Endodermal cell (in vitro differentiated cells): ENCODE measurements at regions not wholly inside any gene's neighbourhood (a gene's known extent, or its start where the extent isn't known, plus 50 kb on each side); places are given as distances from the start of the nearest gene placed in this dataset.

ENCODE experiments used
- DNase-seq: peaks from one replicate; pipeline ENCODE4 v3.0.0-alpha.2; 2017
- H3K27ac ChIP-seq: 2 replicates; pipeline ENCODE4 v1.5.1; 2013; ENCODE audit warnings: mild to moderate bottlenecking, low read depth, low read length, moderate library complexity
- H3K27me3 ChIP-seq: 2 replicates; pipeline ENCODE4 v1.6.1; 2013; ENCODE audit warnings: mild to moderate bottlenecking, low read length, moderate library complexity; ENCODE audit not compliant: insufficient read depth, control insufficient read depth, poor library complexity, severe bottlenecking
- H3K36me3 ChIP-seq: 2 replicates; pipeline ENCODE4 v1.7.0; 2013; ENCODE audit warnings: mild to moderate bottlenecking, low read length, moderate library complexity; ENCODE audit not compliant: control insufficient read depth, insufficient read depth
- H3K4me1 ChIP-seq: one replicate; pipeline ENCODE4 v1.7.0; 2013; ENCODE audit warnings: low read length; ENCODE audit not compliant: control insufficient read depth, insufficient read depth
- H3K4me3 ChIP-seq: 2 replicates; pipeline ENCODE4 v1.5.1; 2013; ENCODE audit warnings: mild to moderate bottlenecking, low read length, moderate library complexity
- H3K9ac ChIP-seq: 2 replicates; pipeline ENCODE4 v1.6.1; 2013; ENCODE audit warnings: mild to moderate bottlenecking, low read length, moderate library complexity; ENCODE audit not compliant: poor library complexity, severe bottlenecking; ENCODE audit errors: extremely low read depth
- H3K9me3 ChIP-seq: 2 replicates; pipeline ENCODE4 v1.6.1; 2013; ENCODE audit warnings: mild to moderate bottlenecking, low read length, moderate library complexity; ENCODE audit not compliant: control insufficient read depth
- H3K27ac Mint-ChIP-seq: 2 replicates; pipeline ENCODE4 v1.8.0; 2020; ENCODE audit warnings: mixed read lengths
- H3K27me3 Mint-ChIP-seq: 2 replicates; pipeline ENCODE4 v1.8.0; 2021; ENCODE audit warnings: mild to moderate bottlenecking, mixed read lengths; ENCODE audit not compliant: insufficient read depth
- H3K36me3 Mint-ChIP-seq: 2 replicates; pipeline ENCODE4 v1.8.0; 2020; ENCODE audit warnings: low read depth, mixed read lengths
- H3K4me1 Mint-ChIP-seq: 2 replicates; pipeline ENCODE4 v1.8.0; 2020; ENCODE audit warnings: mixed read lengths
- H3K4me3 Mint-ChIP-seq: 2 replicates; pipeline ENCODE4 v1.8.0; 2020; ENCODE audit warnings: mild to moderate bottlenecking, moderate library complexity, mixed read lengths
- H3K9me3 Mint-ChIP-seq: 2 replicates; pipeline ENCODE4 v1.8.0; 2020; ENCODE audit warnings: mild to moderate bottlenecking, mixed read lengths
- WGBS, 2 experiments: methylation state at CpG; one replicate each; pipeline versions ENCODE4 v1.1.5 to v1.1.7; 2013; ENCODE audit warnings: missing lambda C conversion rate in 2 of 2, mixed read lengths in 1 of 2; ENCODE audit not compliant: insufficient coverage in 1 of 2, insufficient read length in 1 of 2; 5-methylcytosine and 5-hydroxymethylcytosine counted together
- TF ChIP-seq, protein P1 (sequence below): fragments of 200-600 bp; sonication (generic); conservative IDR thresholded peaks from 2 replicates; pipeline ENCODE4 v1.5.0; 2021; ENCODE audit warnings: antibody characterized with exemption, mild to moderate bottlenecking

DNA sequence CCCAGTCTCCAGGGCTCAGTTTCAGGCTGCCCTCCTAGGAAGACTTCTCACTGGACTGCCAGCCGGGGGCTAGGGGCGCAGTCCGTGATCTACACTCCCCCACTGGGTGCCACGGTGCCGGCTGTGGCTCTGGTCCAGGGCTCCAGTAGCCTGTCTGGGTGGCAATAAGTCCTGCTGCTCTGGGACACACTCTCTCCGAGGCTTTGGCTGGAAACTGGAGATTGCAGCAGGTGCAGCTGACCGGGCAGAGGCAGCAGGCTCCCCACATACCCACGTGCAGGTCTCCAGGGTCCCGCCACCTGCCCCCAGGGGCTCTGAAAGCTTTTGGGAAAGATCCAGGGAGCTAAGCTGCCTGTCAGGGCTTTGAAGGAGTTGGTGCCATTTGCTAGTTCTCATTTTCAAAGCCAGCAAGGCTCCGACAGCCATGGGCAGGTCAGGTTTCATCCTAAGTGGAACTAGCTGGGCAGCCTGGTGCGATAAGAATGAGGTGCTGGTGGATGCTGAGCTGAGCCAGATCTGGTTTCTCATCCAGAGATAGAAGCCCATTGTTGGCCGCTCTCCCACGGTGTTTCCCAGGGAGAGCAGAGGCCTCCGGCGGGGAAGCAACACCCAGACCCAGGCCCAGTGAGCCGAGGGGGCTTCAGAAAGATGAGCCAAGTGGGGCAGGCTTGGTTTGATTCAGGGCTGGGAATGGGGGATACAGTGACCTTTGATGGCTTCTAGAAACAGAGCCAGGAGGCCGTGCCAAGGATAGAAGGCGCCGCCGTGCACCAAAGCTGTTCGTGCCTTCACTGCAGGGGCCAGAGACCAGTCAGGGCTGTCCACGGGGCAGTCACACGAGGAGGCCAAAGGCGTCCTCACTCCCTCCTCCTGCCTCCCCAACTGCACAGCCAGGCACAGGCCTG, 141.7 kb upstream of the GPC1 start:
- no peak overlapping the region for H3K9ac ChIP-seq
- no peak overlapping the region for H3K4me3 Mint-ChIP-seq
- 84 to 92% methylated on average over 20 to 24 of the region's 24 CpGs for WGBS, 2 experiments
- no peaks in the 10 kb centered on the region for H3K36me3 Mint-ChIP-seq
- H3K36me3 ChIP-seq, result no peaks in the 10 kb centered on the region
- H3K27ac ChIP-seq, result no peak overlapping the region
- H3K4me3 ChIP-seq, result no peak overlapping the region
- no peaks in the 10 kb centered on the region for H3K9me3 ChIP-seq
- H3K4me1 ChIP-seq, result peaks cover 3% of the 10 kb centered on the region
- peaks cover 2% of the 10 kb centered on the region for H3K4me1 Mint-ChIP-seq
- TF ChIP-seq, protein P1, sequence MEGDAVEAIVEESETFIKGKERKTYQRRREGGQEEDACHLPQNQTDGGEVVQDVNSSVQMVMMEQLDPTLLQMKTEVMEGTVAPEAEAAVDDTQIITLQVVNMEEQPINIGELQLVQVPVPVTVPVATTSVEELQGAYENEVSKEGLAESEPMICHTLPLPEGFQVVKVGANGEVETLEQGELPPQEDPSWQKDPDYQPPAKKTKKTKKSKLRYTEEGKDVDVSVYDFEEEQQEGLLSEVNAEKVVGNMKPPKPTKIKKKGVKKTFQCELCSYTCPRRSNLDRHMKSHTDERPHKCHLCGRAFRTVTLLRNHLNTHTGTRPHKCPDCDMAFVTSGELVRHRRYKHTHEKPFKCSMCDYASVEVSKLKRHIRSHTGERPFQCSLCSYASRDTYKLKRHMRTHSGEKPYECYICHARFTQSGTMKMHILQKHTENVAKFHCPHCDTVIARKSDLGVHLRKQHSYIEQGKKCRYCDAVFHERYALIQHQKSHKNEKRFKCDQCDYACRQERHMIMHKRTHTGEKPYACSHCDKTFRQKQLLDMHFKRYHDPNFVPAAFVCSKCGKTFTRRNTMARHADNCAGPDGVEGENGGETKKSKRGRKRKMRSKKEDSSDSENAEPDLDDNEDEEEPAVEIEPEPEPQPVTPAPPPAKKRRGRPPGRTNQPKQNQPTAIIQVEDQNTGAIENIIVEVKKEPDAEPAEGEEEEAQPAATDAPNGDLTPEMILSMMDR, result no peak
- peak; percentile 54 for DNase-seq
- H3K27me3 Mint-ChIP-seq, result peaks cover 2% of the 10 kb centered on the region
- H3K27ac Mint-ChIP-seq, result no peak overlapping the region
- H3K9me3 Mint-ChIP-seq, result no peaks in the 10 kb centered on the region
- H3K27me3 ChIP-seq, result no peaks in the 10 kb centered on the region

DNA sequence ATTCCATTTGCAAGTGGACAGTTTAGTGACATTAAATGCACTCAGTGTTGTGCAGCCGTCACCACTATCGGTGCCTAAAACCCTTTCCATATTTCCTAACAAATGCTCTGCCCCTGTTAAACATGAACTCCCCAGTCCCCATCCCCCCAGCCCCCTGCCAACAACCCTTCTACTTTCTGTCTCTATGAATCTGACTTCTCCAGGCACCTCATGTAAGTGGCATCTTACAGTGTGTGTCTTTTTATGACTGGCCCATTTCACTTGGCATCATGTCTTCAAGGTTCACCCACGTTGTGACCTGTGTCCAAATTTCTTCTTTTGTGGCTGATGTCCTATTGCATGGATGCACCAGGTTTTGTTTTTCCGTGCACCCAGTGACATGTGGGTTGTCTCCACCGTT, 140.9 kb upstream of the GPC1 start:
- Mint-ChIP-seq H3K27me3 (peaks cover 2% of the 10 kb centered on the region), H3K36me3 (no peaks in the 10 kb centered on the region), H3K4me3 (no peak overlapping the region), H3K9me3 (no peaks in the 10 kb centered on the region), H3K4me1 (peaks cover 2% of the 10 kb centered on the region), H3K27ac (no peak overlapping the region)
- H3K27me3 ChIP-seq, result no peaks in the 10 kb centered on the region
- TF ChIP-seq, protein P1, result no peak
- no peak for DNase-seq
- H3K9me3 ChIP-seq, result no peaks in the 10 kb centered on the region
- H3K27ac ChIP-seq, result no peak overlapping the region
- no peak overlapping the region for H3K4me3 ChIP-seq
- H3K4me1 ChIP-seq, result peaks cover 3% of the 10 kb centered on the region
- WGBS, 2 experiments, result 90 to 100% methylated on average over 3 to 5 of the region's 5 CpGs
- H3K9ac ChIP-seq, result no peak overlapping the region
- no peaks in the 10 kb centered on the region for H3K36me3 ChIP-seq

DNA sequence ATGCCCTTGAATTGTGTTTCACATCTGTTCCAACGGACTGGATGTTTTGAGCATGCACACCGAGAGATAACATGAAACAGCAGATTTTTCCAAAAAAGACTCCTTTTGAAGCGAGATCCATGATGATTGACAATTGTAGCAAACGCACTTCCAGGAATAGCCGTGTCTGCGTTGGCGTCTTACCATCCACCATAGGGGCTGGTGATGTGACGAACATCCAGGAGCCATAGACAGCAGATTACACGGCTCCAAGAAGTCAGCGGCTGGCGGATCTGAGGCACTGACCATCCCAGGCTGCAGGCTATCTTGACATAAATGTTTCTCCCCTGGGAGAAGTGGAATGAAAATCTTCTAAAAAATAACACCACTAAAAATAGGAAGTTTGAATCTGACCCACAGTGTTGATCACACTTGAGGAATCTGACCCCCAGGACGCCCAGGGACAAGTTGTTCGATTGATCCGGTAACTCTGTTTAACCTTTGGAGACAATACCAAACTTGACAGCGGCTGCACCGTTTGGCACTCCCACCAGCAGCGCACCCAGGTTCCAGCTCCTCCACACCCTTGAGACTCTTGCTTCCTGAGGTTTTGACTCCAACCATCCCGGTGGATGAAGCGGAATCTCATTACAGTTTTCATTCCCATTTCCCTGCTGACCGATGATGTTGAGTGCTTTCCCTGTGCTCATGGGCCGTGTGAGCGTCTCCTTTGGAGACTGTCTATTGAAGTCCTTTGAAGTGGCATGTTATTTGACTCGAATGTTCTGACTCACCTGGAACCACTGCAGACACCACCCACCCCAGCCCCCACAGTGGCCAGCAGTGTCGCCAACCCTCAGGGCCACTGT, 140.0 kb upstream of the GPC1 start:
- Mint-ChIP-seq H3K4me3 (no peak overlapping the region), H3K9me3 (no peaks in the 10 kb centered on the region), H3K27me3 (peaks cover 2% of the 10 kb centered on the region), H3K36me3 (no peaks in the 10 kb centered on the region), H3K4me1 (peaks cover 2% of the 10 kb centered on the region), H3K27ac (no peak overlapping the region)
- TF ChIP-seq, protein P1, result no peak
- Histone ChIP-seq H3K4me1 (peaks cover 3% of the 10 kb centered on the region), H3K9ac (no peak overlapping the region), H3K9me3 (no peaks in the 10 kb centered on the region), H3K27me3 (no peaks in the 10 kb centered on the region), H3K36me3 (no peaks in the 10 kb centered on the region), H3K4me3 (no peak overlapping the region), H3K27ac (no peak overlapping the region)
- DNase-seq, result peak; percentile 45
- WGBS, 2 experiments, result 93 to 94% methylated on average over 23 to 24 of the region's 24 CpGs
